Stromal cell of bone marrow (primary cell): ENCODE measurements at regions not wholly inside any gene's neighbourhood (a gene's known extent, or its start where the extent isn't known, plus 50 kb on each side); places are given as distances from the start of the nearest gene placed in this dataset.

Source experiments
- DNase-seq: peaks from one replicate; pipeline ENCODE4 v3.0.0-alpha.2; 2012; ENCODE audit warnings: low read depth

DNA sequence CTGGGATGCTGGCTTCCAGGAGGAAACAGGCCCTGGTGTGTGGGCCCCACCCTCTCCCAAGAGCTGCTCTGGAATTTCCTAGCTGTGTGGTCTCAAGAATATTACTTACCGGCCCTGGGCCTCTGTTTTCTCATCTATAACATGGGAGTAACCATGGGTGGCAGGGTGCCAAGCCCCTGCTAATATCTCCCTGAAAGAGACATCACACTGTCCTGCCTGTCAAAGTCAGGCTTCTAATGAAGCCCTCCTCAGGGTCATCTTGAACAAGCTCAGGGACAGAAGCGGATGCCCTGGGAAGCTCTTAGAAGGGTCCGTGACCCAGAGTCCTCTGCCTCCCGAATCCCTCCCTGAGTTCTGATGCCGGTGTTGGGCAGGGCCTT, 173.2 kb upstream of the HDAC4 start:
- DNase-seq: no peak

DNA sequence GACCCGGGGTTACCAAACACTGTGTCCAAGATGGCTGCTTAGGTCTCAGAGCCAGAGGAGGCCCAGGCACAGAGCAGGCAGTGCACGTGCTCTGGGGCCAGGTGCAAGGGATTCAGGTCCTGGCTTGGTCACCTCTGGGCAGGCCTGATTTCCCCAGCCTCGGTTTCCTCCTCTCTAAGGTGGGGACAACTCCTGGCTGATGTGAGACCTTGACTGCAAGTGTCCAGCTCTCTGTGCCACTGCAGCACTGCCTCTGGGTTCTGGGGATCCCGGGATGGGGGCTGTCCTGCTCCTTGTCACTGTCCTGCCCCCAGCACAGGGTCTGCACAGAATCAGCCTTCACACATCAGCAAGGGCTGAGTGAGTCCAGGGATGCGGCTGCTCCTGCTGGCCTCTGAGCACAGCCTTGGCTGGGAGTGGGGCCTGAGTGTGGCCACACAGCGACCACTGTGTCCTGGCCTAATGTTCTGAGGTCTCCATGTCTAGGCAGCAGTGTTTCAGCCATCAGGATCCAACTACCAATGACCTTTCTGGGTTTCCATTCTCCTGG, 170.2 kb upstream of the HDAC4 start:
- no peak for DNase-seq

DNA sequence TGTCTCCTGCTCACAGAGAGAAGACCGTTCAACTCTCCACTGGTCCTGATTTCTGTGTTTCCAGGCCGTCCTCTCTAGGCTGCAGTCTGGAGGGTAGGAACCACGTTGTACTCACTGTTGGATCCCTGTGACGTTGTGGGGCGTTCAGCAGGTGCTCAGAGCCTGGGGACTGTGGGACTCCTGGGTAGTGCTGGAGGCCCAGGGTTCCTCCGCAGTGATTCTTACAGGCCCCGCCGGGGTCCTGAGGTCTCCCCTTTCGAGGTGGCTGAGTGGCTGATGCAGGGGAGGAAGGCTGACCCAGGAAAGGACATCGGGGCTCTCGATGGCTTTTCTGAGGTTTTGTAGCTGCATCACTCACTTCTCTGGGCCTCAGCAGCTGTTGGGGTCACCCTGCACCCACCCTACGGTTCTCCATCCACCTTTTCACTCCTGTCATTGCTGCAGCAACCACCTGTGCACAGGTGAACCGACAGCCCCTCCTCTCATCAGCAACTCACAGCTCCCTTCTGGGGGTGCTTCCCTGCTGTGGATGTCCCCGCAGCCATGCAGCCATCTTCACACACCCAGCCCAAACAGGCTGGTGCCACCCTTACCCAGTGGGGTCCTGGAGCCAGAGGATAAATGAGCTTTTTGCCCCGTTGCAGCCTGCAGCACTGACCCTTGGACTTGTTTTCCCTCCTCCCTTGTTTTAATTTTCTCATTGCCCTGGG, 169.6 kb upstream of the HDAC4 start:
- DNase-seq: no peak

DNA sequence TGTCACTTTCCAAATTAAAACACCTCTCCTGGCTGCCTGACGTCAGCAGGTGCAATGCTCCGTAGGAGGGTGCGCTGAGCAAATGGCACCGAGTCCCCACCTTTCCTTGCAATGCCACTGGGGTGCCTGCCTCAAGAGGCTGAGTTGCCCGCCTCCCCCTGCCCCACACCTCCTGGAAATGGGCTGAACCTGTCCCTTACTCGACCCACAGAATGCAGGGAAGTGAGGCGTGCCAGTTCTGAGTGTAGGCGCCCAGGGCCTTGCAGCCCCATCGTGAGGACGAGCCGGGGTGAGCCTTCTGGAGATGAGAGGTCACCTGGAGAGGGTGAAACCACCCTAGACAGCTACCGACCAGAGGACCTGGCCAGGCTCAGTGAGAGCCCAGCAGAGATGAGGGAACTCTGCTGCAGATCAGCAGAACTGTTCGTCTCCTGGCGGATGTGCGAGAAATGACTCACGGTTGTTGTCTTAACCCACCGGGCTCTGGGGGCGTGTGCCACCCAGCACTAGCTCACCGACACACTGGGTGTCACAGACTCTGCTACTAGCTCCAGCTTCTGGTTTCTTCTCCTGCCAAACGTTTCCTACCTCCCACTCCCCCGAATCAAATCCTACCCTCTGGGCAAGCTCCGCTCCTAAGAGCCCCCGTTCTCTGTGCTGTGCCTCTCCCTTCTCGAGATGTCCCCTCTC, 168.7 kb upstream of the HDAC4 start:
- DNase-seq: no peak

DNA sequence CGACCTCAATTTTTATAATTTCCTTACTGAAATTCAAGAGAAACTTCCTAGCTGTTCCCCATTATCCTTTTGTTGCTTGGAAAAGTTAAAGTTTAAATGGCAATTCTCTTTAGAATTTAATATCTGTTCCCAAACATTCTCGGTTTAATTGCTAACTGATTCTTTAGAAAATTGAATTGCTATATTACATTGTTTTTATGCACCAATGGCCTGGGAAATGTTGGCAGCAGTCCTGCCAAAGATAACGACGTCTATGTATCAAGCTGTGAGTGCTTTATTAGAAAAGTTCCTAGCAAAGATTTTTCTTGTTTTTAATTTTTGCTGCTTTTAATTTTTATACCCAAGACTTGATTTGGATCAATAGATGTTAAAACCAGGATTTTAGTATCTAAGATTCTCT, 167.8 kb upstream of the HDAC4 start:
- no peak for DNase-seq

DNA sequence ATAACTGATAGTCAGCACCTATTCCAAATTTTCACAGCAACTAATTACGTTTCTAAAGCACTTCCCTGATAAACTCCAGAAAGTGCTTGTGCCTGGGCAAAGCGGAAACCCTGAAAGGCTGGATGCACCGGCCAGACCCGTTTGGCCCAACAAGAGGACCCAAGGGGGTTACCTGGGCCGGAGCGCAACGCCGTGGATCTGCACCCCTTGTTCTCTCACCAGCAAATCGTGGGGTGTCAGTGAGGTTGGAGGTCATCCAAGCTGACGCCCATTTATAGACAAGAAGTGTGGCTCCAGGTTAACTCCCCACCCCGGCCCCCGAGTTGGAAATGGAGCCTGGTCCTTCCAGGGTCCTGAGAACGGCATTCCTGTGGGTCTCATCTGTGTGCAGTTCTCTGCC, 167.0 kb upstream of the HDAC4 start:
- DNase-seq: no peak

DNA sequence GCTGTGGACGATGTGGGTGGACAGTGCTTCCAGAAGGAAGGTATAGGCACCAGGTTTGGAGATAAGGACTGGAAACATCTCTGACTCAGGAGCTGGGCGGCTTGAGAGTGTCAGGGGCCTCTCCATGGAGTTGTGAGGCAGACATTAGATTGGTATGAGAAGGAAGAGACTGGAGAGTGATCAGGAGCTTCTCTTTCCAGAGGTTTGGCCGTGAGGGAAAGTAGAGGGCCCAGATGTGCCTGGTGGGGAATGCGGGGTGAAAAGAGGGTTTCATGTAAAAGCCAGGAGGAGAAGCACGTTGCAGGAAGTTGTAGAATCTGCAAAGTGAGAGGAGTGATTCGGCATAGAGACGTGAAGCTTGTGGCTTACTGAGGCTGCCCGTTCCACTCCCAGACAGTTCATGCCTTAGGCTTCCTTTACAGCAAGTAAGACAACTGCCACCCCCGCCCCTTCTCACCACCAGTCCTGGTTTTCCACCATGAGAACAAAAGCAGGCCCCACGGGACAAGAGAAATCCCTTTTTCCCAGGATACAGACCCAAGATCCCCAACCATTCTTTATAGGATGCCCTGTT, 166.3 kb upstream of the HDAC4 start:
- no peak for DNase-seq

DNA sequence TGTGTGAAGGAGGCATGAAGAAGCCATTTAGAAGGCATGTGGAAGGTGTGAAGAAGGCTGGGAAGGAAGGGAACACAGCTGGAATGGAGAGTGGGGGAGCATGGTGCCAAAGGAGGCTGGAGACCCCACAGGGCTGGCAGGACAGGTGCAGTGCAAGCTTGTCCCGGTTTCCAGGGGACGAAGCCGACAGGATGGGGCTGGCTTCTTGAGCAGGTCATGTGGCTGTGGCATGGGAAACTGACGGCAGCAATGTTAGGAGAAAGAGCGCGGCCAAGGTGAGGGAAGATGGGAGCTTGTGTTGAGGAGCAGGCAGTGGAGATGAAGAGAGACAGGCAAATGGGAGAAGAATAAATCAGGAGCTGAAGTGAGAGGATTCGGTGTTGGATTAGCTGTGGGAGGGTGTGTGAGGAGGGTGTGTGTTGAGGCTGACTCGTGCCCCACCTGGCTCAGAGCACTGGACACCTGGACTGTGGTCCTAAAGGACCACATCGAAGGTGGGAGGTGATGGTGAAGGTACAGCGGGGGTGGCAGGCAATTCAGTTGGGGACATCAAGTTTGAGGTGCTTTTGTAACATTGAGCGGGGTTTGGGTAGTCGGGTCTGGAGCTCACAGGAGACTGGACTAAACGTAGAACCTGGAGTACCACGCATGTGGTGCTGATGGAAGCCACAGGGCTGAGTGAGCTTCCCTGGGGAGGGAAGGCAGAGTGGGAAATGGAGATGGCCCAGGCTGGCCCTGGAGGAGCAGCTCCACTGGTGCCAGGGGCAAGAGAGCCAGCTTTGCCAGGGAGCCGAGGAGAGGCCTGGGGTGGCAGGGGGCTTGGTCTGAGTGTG, 165.6 kb upstream of the HDAC4 start:
- no peak for DNase-seq

DNA sequence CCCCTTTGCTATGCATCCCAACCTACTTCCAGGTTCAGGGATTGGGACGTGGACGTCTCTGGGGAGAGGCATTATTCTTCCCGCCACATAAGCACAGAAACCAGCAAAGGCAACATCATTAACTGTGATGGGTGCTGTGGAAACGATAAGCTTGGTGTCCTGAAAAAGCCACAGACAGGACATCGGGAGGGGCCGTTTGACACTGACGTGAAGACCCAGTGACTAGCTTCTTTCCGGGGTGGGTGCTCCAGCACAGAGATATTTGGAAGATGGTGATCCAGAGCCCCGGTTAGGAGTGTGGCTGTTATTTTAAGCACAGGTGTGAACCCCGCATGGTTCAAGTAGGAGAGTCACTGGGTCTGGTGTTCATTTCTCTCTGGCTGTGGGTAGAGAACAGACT, 163.8 kb upstream of the HDAC4 start:
- DNase-seq: no peak

DNA sequence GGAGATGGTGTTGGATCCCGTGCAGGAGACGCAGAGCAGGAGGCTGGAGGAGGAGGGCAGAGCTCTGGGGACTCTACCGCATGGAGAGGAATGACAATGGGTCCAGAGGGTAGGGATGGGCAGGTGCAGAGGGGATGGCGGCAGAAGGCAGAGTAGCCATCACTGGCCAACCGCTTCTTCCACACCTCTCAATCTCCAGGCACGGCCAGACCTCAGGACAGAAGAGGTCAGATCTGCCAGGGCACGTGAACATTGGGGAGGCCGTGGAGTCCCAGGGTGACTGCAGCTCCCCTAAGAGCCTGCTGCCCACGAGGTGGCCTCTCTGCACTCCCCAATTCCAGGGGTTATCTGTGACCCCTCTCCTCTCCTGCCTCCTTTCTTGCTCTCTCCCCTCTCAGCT, 162.7 kb upstream of the HDAC4 start:
- no peak for DNase-seq

DNA sequence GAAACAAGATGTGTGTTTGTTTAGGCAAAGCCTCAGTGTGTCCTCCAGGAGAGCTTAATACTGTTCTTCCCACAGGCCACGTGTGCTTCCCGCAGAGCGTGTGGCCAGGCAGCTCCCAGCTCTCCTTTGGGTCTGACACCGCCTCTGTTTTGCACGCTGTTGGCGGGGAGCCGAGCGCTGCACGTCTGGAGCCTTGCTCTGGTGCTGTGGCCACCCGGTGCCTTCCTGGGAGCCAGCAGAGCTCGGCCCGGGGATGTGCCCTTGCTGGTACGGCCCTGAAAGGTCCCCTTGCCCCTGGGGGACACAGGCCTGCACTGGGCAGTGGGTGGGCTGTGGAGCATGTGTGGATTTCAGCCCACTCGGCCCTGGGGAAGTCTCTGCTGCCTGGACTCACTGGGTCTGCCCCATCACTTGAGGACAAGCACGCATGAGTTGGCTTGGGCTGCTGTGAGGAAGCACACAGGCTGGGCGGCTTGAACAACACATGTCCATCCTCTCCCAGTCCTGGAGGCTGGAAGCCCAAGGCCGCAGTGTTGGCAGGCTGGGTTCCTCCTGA, 160.7 kb upstream of the HDAC4 start:
- no peak for DNase-seq

DNA sequence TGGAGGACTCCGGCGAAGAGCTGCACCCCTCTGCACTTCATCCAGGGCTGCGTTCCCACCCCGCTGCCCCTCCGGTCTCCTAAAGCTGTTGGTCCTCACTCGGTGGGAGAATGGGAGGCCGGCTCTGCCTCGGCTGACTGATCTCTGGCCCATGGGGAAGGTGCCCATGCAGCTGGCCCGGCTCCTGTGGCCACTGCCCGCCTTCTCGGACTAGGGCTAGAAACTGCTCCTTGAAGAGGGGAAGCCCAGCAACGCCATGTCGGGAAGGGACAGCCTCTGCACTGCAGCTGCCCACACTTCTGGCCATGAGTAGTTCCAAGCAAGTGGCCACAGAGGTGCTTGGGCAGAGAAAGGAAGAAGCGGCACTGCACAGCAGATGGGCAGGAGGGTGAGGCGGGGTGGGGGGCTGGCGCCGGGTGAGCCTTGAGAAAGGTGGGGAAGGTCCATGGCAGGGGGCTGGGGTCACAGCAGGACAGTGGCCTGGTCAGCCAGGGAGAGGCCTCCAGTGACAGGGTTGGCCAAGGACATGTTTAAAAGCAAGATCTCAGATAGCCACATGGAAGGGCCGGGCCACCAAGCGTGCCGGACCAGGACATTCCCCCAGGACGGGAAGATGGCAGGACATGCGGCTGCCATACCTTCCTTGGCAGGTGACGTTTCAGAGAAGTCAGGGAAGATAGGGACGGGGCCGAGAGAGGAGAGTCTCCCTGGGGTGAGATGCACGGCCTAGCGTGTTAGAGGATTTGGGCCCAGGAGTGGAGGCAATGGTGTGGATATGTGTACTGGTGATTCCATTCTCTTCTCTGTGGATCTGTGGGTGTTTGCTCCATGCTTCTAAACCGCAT, 158.8 kb upstream of the HDAC4 start:
- DNase-seq: no peak

DNA sequence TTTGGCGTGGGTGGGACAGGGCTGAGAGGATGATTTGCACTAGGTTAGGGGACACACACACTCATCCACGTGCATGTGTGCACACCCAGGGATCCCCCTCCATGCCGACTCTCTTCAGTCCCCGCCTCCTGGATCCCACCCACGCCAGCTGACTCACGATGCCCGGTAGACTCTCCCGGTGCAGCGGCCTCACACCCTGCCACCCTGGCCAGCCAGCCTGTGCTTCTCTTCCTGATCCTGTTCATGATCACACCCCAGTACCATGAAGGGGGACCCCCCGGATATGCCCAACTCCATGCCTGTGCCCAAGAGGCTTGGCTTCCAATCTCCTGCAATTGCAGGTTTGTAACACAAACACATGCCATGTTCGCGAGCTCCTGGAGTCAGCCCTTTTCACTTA, 157.8 kb upstream of the HDAC4 start:
- no peak for DNase-seq

DNA sequence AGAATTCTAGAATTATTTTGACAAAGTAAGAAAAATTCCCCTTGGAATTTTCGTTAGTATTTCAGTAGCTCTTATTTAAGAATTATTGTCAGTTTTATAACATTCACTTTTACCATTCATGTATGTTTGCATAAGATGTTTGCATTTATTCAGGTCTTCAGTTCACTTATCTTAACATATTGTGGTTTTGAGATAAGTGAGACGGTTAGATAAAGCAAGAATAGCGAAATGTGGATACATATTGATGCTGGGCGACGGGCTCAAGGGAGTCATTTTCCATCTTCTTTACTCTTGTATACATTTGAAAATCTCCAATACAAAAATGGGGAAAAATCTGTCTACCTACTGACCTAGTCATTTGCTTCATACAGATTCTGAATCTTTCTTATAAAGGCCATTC, 156.7 kb upstream of the HDAC4 start:
- no peak for DNase-seq

DNA sequence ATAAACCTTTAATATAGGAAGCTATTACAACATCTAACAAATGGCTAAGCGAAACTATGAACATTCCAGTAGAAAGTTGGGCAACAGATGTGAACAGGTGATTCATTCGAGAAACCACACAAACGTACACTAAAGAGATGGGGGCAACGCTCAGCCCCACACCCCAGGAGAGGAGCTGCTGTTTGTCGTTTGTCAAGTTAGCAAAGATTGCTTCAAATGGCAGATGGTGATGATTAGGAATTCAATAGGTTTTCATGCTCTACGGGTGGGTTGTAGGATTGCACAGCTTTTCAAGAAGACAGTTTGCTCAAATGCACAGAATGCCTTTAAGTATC, 154.7 kb upstream of the HDAC4 start:
- no peak for DNase-seq

DNA sequence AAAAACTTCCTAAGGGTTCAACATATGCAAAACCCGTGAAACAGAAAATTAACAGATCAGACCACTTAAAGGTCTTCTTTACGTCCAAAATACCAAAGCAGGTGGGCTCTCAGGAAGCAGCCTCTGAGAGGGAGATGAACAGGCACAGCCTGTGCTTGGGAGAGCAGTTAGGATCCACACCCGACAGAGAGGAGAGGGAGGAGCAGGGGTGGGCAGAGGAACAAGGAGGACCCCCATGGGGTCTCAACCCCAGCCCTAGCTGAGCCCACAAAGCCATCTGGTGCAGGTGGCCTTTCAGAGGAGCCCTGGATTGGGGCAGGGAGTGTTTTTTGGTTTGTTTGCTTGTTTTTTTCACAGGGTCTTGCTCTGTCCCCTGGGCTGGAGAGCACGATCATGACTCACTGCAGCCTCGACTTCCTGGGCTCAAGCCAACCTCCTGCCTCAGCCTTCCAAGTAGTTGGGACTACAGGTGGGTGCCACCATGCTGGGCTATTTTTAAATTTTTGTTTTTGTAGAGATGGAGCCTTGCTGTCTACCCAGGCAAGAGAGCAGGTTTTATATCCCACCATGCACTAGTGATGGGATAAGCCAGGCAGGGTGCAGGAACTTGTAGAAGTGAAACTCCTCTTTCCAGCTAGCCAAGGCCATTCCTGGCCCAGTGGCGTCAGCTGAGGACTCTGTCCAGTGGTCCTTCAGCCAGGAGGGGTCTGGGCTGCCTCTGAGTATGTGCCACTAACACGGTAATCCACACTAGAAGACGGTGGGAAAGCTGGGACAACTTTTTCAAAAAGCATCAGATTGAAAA, 154.1 kb upstream of the HDAC4 start:
- no peak for DNase-seq

DNA sequence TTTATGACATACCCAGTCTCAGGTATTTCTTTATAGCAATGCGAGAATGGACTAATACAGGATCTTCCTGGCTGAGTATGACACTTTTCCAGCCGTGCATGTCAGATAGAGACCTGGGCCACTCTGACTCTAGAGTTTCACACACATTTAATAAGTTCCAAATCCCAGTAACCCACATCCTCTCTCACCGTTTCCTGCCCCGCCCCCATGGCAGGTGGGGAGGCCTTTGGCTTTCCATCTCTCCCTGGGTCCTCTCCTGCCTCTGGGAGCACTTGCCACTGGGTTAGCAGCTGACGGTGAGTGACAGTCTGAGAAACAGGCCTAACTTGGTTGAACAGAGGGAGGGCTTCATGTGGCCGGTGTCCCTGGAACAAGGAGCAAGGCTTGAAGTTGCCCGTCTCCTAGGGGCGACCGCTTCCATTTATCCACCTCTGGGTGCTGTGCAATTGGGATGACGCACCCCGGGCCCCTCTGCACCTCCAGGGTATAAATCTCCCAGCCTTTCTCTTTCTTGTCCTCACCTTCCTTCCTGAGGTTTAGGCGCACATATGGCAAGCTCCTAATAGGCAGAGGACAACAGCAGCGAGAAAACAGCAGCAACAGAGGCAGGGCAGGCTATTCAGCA, 152.7 kb upstream of the HDAC4 start:
- no peak for DNase-seq

DNA sequence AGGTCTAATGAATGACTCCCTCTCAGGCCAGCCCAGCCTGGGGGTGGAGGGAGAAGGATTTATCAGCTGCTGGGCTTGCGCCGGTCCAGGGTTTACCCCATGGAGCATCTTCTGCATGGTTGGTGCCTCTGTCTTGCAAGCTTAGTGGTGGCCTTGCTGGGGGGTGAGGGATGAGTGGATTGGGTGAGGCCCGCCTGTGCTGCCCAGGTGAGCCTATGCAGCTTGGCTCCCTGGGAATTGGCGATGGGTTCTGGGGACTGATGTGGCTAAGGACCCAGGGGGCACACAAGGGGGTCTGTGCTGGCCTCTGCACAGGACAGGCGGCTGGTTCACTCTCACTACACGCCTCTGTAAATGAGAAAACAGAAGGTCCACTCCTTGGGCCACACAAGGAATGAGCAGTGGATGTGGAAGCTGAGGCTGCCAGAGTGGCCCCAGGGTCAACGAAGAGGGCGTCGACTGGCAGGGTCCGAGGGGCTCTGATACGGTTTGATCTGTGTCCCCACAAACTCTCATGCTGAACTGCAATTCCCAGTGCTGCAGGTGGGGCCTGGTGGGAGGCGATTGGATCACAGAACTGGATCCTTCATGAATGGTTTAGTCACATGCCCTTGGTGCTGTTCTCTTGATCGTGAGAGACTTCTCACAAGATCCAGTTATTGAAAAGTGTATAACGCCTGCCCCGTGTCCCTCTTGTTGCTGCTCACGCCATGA, 151.6 kb upstream of the HDAC4 start:
- no peak for DNase-seq

DNA sequence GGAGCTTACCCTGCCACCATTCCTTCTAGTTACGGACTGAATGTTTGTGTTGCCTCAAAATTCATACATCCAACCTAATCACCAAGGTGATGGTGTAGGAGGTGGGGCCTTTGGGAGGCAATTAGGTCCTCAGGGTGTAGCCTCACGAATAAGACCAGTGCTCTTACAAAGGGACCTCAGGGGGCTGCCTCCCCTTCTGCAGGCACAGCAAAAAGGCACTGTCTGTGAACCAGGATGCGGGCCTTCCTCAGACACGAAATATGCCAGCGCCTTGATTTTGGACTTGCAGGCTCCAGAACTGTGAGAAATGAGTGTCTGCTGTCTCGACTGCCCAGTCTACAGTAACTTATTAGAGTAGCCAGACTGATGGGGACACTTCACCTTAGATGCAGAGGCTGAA, 150.4 kb upstream of the HDAC4 start:
- DNase-seq: no peak
